ENCODE measurements at regions not wholly inside any gene's neighbourhood (a gene's known extent, or its start where the extent isn't known, plus 50 kb on each side); places are given as distances from the start of the nearest gene placed in this dataset.
"Not testable (repeated sequence)": the region's sequence is repeated elsewhere in the genome, so short reads cannot be mapped to it uniquely, and the experiment has no call there.

DNA sequence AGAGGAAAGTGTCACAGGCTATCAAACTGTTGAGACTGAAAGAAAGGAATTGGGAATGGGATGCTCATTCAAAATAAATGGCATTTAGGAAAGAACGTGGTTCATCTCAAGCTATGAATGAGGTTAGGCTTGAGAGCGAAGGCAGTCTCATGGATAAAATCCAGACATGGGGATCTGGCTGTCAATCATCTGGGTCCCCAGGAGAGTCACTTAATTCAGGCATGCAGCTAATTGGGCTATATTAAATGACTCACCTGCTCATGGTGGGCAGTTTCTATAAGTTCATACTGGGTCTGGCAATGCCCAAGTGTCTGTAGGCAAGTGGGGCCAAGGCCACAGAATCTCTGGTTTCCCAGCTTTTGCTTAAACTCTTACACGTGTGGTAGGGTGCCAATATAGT is 286.5 kb upstream of the SEMA6A start:
- no peak for DNase-seq

GRCh38 chr5:116859666-116860320 is 285.2 kb upstream of the SEMA6A start:
- DNase-seq, result no peak

GRCh38 chr5:116858705-116859333 is 284.2 kb upstream of the SEMA6A start:
- no peak for DNase-seq

DNA sequence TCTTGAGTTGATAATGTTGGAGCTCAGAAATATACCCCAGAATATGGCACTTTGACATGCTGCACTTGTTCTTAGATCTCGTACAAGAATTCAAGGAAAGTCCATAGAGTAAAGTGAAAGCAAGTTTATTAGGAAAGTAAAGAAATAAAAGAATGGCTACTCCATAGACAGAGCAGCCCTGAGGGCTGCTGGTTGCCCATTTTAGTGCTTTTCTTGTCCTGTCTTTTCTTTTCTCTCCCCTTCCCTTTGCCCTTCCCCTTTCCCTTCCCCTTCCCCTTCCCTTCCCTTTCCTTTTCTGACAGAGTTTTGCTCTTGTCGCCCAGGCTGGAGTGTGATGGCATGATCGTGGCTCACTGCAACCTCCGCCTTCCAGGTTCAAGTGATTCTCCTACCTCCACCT is 283.4 kb upstream of the SEMA6A start:
- not testable (repeated sequence) for DNase-seq

- DNase-seq, result no peak
Measured at GRCh38 chr5:116856271-116856670, 281.6 kb upstream of the SEMA6A start.

- DNase-seq, result no peak
Measured at GRCh38 chr5:116853992-116854391, 279.4 kb upstream of the SEMA6A start.

- DNase-seq, result no peak
Measured at GRCh38 chr5:116848954-116849581, 274.4 kb upstream of the SEMA6A start.

GRCh38 chr5:116847960-116848359 is 273.3 kb upstream of the SEMA6A start:
- no peak for DNase-seq

DNA sequence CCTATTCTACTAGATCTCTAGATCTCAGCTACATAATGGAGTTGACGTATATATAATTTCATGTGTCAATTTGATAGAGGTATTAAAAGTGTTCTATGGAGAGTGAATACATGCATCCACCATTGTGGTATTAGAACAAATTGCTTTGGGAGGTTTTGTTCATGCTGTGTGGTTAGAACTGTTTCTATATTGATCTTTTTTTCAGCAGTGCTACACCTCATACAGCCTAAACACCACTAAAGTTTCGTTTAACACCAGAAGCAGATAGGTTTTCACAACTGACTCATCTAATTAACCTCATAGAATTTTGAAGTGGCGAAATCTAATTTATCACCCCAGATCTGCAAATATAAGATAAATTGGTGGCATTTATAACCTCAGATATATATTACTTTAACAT is 269.4 kb upstream of the SEMA6A start:
- DNase-seq, result no peak

DNA sequence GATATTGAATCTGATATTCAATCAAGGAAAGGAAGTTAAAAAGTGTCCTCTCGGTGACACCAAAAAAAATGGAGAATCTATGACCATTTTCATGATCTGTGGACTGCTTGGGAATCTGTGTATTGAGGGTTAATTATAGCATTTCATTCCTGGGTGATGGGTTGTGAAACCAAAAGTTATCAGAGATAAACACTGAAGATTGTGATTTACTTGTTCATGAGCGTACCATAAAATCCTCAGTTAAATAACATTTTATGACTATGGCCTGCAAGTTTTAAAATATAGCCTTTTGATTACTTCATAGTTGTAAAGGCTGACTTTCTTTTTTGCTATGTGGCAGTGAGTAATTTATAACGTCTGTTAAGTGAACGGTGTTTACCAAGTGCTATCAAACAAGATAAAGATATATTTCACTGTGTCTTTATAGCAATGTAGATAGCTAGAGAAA is 267.9 kb upstream of the SEMA6A start:
- no peak for DNase-seq

DNA sequence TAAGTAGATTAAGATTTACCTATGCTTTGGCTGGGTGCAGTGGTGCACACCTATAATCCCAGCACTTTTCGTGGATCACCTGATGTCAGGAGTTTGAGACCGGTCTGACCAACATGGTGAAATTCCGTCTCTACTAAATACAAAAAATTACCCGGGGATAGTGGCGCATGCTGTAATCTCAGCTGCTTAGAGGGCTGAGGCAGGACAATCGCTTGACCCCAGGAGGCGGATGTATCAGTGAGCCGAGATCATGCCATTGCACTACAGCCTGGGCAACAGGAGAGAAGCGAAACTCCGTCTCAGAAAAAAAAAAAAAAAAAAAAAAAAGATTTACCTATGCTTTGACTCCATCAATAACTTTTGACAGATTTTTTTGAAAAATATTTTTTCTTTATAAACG is 267.1 kb upstream of the SEMA6A start:
- DNase-seq, result no peak

DNA sequence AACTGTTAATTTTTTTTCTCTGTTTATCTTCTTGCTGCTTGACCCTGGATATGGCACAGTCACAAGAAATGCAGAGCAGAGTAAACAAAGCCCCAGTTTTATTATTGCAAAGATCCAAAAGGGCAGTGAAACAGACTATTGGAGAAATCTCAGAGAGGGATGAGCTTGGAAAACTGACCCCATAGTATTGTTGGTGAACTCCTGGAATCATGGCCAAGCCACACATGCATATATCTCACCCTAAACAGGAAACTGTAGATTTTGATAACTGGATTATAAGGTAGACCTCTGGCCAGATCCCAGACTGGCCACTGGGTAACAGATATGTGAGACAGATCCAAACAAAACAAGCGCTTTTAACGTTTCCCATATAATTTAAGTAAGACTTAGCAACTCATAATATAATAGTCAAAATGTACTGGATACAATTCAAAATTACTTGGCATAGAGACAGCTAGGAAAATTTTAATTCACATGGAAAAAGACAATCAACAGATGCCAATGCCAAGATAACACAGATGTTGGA is 263.5 kb upstream of the SEMA6A start:
- DNase-seq, result no peak

- no peak for DNase-seq
Measured at GRCh38 chr5:116834796-116835515, 260.3 kb upstream of the SEMA6A start.

DNA sequence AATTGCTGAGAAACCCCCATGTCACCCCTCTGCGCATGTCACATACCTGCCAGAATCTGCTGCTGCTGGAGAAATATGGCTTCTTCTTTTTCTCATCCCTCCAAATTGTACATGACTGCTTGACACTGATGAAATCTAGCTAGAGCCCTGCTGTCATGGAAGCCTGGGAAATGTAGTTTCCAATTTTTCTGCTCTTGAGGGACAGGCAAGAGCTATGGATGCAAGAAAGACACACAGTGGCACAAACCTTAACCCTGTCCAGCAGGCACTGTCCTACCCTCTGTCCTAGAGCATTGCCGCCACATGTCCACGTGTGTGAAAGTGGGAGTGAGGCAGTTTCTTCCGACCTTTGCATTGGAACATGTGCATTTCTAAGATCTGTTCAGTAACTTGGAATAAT is 255.5 kb upstream of the SEMA6A start:
- no peak for DNase-seq

DNA sequence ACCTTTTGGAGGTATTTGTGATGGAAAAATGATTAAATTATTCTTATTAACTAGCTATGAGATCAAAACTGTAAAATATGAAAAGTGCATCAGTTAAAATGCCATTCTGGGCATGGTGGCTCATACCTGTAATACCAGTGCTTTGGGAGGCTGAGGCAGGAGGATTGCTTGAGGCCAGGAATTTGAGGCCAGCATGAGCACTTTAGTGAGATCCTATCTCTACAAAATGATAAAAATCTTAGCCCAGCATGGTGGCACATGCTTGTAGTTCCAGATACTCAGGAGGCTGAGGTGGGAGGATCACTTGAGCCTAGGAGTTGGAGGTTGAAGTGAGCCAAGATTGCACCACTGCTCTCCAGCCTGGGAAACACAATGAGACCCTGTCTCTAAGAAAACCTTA is 252.5 kb upstream of the SEMA6A start:
- DNase-seq, result no peak

GRCh38 chr5:116825486-116825885 is 250.9 kb upstream of the SEMA6A start:
- DNase-seq, result no peak

DNA sequence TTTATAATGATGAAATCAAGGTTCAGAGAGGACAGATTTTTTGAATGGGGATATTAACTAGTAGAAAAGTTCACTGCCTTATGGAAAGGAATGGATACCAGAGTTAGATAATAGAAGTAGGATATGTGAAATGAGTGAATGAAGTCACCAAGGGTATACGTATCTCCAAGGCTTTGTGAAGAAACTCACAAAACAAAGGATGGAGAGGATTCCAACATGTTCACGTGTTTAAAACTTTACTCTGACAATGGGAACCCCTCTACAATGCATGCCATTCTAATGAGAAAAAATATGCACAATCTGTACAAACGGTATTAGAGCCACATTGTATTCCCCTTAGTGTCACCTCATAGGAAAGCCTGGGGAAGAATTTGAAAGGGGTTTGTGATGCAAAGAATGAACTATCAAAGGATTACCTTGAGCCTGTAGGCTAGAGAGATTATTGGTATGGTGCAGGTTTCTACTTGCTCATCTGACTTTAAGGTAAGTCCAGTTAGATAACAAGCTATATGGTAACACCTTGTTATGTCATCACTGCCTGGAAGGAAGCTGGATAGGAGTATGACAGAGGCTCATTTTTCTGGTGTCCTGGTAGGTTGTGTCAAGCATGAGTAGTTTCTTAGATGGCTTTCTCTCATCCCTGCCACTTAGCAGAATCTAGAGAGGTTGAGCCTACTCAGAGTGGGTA is 250.3 kb upstream of the SEMA6A start:
- DNase-seq, result no peak

DNA sequence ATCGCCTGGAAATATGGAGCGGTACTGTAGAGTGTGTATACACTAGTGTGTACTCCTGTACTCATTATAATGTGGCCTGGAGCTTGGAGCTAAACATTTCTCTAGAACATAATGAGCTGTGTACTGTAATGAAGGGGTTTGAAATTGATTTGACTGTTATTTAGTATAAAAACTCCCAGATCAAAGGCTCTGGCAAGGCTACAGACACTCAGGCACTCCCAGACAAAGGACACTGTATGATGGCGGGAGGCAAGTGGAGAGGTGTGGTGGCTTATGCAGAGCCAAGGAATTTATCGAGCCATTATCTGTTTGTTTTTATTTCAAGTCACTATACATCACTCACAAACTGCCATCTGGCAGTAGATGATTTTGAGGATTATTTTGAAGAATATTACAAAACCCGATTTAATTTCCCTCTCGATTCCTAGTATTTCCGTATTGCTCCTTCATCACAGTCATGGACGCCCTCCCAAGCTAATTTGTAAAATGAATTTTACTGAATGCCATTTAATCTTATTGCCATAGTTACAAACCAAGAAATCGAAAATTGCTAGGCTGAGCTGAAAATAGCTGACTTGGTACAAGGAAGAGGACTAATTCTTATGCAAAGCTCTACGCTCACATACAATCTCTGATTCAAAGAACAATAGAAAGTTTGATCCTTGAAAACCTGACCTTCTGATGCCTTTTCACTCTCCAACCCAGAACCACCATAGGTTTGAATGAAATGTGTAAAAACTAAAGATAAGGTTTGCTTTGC is 240.2 kb upstream of the SEMA6A start:
- DNase-seq, result no peak

GRCh38 chr5:116813906-116814305 is 239.3 kb upstream of the SEMA6A start:
- no peak for DNase-seq

DNA sequence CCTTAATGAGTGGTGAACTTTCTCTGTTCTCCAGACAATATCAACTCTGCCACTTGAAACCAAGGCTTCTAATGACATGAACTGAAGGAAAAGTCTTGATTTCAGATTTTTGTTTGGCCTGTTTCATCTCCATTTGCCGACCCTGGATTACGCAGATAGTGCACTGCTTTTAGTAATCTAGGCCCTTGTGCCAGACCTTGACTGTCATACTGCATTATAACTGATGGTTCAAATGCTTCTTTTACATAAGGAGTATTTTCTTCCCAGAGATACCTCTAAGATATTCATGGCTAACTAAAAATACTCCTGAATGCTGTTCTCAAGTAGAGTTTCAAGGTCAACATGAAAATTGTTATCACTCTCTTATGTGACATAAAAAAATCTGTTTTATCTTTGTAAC is 238.7 kb upstream of the SEMA6A start:
- DNase-seq, result no peak

DNA sequence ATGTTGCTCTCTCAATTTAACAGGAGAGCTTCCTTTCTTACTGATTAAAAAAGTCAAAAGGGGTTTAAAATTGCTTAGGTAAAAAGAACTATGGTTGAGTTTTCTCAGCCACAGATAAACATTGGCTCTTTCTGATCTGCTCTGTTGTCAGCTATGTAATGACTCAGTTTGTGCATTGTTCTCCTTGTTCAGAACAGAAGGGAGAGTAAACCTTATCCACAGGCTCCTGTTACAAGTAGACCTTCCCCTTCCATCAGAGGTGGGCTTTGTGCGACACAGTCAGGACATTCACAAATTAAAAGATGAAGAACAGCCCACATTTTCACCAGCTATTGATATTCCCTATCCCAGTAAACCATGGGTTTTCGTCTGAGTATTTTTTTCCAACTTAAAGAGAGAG is 236.3 kb upstream of the SEMA6A start:
- no peak for DNase-seq

DNA sequence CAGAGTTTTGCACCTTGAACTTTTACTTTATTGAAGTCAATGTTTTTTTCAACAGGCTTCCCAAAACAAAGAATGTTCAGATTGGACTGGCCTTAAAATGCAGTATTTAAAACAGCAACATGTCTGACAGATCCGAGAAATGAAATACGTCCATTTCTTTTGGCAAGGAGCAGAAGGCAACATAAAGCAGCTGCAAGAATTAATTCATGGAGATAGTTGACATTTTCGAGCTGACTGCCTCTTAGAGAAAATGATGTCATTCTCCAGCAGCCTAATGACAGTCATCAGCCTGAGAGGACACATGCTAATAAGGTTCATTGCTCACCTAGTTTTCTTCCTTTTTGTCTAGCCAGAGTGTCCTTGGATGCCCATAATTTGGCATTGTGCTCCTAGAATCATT is 232.2 kb upstream of the SEMA6A start:
- no peak for DNase-seq
